Ovary (tissue), 3 donors: ENCODE measurements at regions not wholly inside any gene's neighbourhood (a gene's known extent, or its start where the extent isn't known, plus 50 kb on each side); places are given as distances from the start of the nearest gene placed in this dataset.

Experiments
- CTCF ChIP-seq, 3 donors: fragments of 450-650 bp in 2 of 3; fragments of 200-600 bp in 1 of 3; IDR thresholded peaks; one replicate each; pipeline versions ENCODE4 v1.5.1 to v1.8.0; 2016 to 2022; ENCODE audit warnings: antibody characterized with exemption in 3 of 3, mild to moderate bottlenecking in 1 of 3
- POLR2A ChIP-seq: fragments of 450-650 bp; IDR thresholded peaks from one replicate; pipeline ENCODE4 v1.6.1; 2017; ENCODE audit warnings: antibody characterized with exemption, mild to moderate bottlenecking, moderate library complexity
- donor health status: DM: no; HTN: no; CAD: no.

- TF ChIP-seq CTCF (IDR thresholded peaks at IDR 0.05), result no peak
- no peak for TF ChIP-seq POLR2A
Observed at GRCh38 chr2:186105016-186105724, 366.6 kb downstream of the FSIP2 start.
